Activated CD8-positive, alpha-beta T cell treated with anti-CD3 and anti-CD28 coated beads for 36 hours (primary cell): ENCODE measurements at regions not wholly inside any gene's neighbourhood (a gene's known extent, or its start where the extent isn't known, plus 50 kb on each side); places are given as distances from the start of the nearest gene placed in this dataset.

Experiments used
- ATAC-seq: fragments of 200-7000 bp; cut with Tn5 transposase; one replicate; pipeline ENCODE4 v1.10.0; 2021; ENCODE audit warnings: mild to moderate bottlenecking, moderate library complexity
- CTCF ChIA-PET: fragments of 350-600 bp; sonication (Branson Sonifier 250); formaldehyde crosslinking; loops from one replicate; lab custom pipeline; 2021; ENCODE audit warnings: antibody characterized with exemption; lab: Charles Lee
- POLR2A ChIA-PET: fragments of 350-600 bp; sonication (Branson Sonifier 250); formaldehyde crosslinking; loops from one replicate; lab custom pipeline; 2021; ENCODE audit warnings: antibody characterized with exemption; lab: Charles Lee
- DNase-seq: peaks from one replicate; pipeline ENCODE4 v3.0.0-alpha.2; 2020
- H3K27ac Mint-ChIP-seq: one replicate; pipeline ENCODE4 v1.8.0; 2021; ENCODE audit warnings: mild to moderate bottlenecking, mixed read lengths
- H3K27me3 Mint-ChIP-seq: one replicate; pipeline ENCODE4 v1.8.0; 2021; ENCODE audit warnings: mixed read lengths
- H3K36me3 Mint-ChIP-seq: one replicate; pipeline ENCODE4 v1.8.0; 2021; ENCODE audit warnings: low read depth, mixed read lengths
- H3K4me1 Mint-ChIP-seq: one replicate; pipeline ENCODE4 v1.8.0; 2021; ENCODE audit warnings: low read depth, mixed read lengths
- H3K4me3 Mint-ChIP-seq: one replicate; pipeline ENCODE4 v1.8.0; 2021; ENCODE audit warnings: mild to moderate bottlenecking, moderate library complexity, mixed read lengths
- H3K9me3 Mint-ChIP-seq: one replicate; pipeline ENCODE4 v1.8.0; 2021; ENCODE audit warnings: mixed read lengths
- CTCF ChIP-seq: fragments of 200-600 bp; IDR thresholded peaks from one replicate; pipeline ENCODE4 v1.8.0; 2022; ENCODE audit warnings: antibody characterized with exemption, mild to moderate bottlenecking
- intact Hi-C: fragments of 100-400 bp; cut with micrococcal nuclease; formaldehyde crosslinking; loops from one replicate; pipeline ENCODE4 v1.10.0; 2022

GRCh38 chr1:60994369-60994768 is 88.0 kb upstream of the NFIA start:
- no peaks in the 10 kb centered on the region for H3K4me1 Mint-ChIP-seq
- H3K4me3 Mint-ChIP-seq, result no peak overlapping the region
- no peak for DNase-seq
- ATAC-seq, result no peak
- intact Hi-C loops, result no loop called here
- H3K9me3 Mint-ChIP-seq, result no peaks in the 10 kb centered on the region
- no peak overlapping the region for H3K27ac Mint-ChIP-seq
- ChIA-PET CTCF (no interaction called here), POLR2A (no interaction called here)
- H3K36me3 Mint-ChIP-seq, result no peaks in the 10 kb centered on the region
- no peaks in the 10 kb centered on the region for H3K27me3 Mint-ChIP-seq
- TF ChIP-seq CTCF, result no peak

GRCh38 chr1:60992165-60992564 is 90.2 kb upstream of the NFIA start:
- ChIA-PET POLR2A (no interaction called here), CTCF (interaction anchor here (1.2 to 2.7 kb wide), 2 partner anchors 13 to 58 kb away, joined by 3 to 10 read pairs; no protein-coding TSS in a partner anchor)
- H3K27ac Mint-ChIP-seq, result no peak overlapping the region
- DNase-seq, result no peak
- no peak for TF ChIP-seq CTCF
- no peaks in the 10 kb centered on the region for H3K36me3 Mint-ChIP-seq
- no peaks in the 10 kb centered on the region for H3K4me1 Mint-ChIP-seq
- H3K9me3 Mint-ChIP-seq, result no peaks in the 10 kb centered on the region
- H3K27me3 Mint-ChIP-seq, result no peaks in the 10 kb centered on the region
- no peak overlapping the region for H3K4me3 Mint-ChIP-seq
- no peak for ATAC-seq
- intact Hi-C loops, result no loop called here

GRCh38 chr1:60990714-60991090 is 91.7 kb upstream of the NFIA start:
- CTCF ChIA-PET, result interaction anchor here (2.7 kb wide), 1 partner anchor 12 kb away, joined by 10 read pairs; no protein-coding TSS in a partner anchor
- Mint-ChIP-seq H3K27ac (no peak overlapping the region), H3K36me3 (no peaks in the 10 kb centered on the region), H3K4me1 (no peaks in the 10 kb centered on the region), H3K9me3 (no peaks in the 10 kb centered on the region), H3K4me3 (no peak overlapping the region), H3K27me3 (no peaks in the 10 kb centered on the region)
- POLR2A ChIA-PET, result no interaction called here
- intact Hi-C loops, result no loop called here
- ATAC-seq (no peak), DNase-seq (no peak)
- TF ChIP-seq CTCF, result no peak

- Mint-ChIP-seq H3K27me3 (no peaks in the 10 kb centered on the region), H3K9me3 (no peaks in the 10 kb centered on the region), H3K4me1 (no peaks in the 10 kb centered on the region), H3K4me3 (no peak overlapping the region), H3K36me3 (no peaks in the 10 kb centered on the region), H3K27ac (no peak overlapping the region)
- intact Hi-C loops, result no loop called here
- no peak for TF ChIP-seq CTCF
- DNase-seq (no peak), ATAC-seq (no peak)
- ChIA-PET POLR2A (interaction anchor here (0.8 kb wide), 1 partner anchor 515 kb away, joined by 4 read pairs; no protein-coding TSS in a partner anchor), CTCF (interaction anchor here (2.7 kb wide), 1 partner anchor 11 kb away, joined by 8 read pairs; no protein-coding TSS in a partner anchor)
Measured at GRCh38 chr1:60989749-60990713, 92.3 kb upstream of the NFIA start.

- Mint-ChIP-seq H3K27me3 (no peaks in the 10 kb centered on the region), H3K9me3 (no peaks in the 10 kb centered on the region), H3K4me3 (no peak overlapping the region), H3K36me3 (no peaks in the 10 kb centered on the region), H3K27ac (no peak overlapping the region), H3K4me1 (no peaks in the 10 kb centered on the region)
- TF ChIP-seq CTCF, result no peak
- CTCF ChIA-PET, result interaction anchor here (2.7 kb wide), 1 partner anchor 10 kb away, joined by 8 read pairs; no protein-coding TSS in a partner anchor
- ATAC-seq (no peak), DNase-seq (no peak)
- POLR2A ChIA-PET, result interaction anchor here (0.8 kb wide), 1 partner anchor 516 kb away, joined by 4 read pairs; no protein-coding TSS in a partner anchor
- intact Hi-C loops, result no loop called here
Measured at GRCh38 chr1:60988891-60989290, 93.5 kb upstream of the NFIA start.
